Breast epithelium (tissue), 4 donors: ENCODE measurements at regions not wholly inside any gene's neighbourhood (a gene's known extent, or its start where the extent isn't known, plus 50 kb on each side); places are given as distances from the start of the nearest gene placed in this dataset.

Experiments
- DNase-seq, 2 donors: peaks; one replicate each; pipeline ENCODE4 v3.0.0-alpha.2; 2019; ENCODE audit warnings: low spot score in 2 of 2
- H3K27ac ChIP-seq, 2 donors: fragments of 200-600 bp; sonication (generic) in 1 of 2; one replicate each; pipeline ENCODE4 v1.5.1; 2016 to 2019; ENCODE audit warnings: mild to moderate bottlenecking in 1 of 2
- H3K27me3 ChIP-seq, 2 donors: fragments of 200-600 bp; sonication (generic) in 1 of 2; one replicate each; pipeline versions ENCODE4 v1.5.1 to v1.6.0; 2017 to 2019; ENCODE audit warnings: control low read depth in 1 of 2, mild to moderate bottlenecking in 1 of 2
- H3K36me3 ChIP-seq: fragments of 200-600 bp; one replicate; pipeline ENCODE4 v1.5.1; 2019
- H3K4me1 ChIP-seq, 2 donors: fragments of 200-600 bp; sonication (generic); one replicate each; pipeline ENCODE4 v1.5.1; 2016 to 2019; ENCODE audit warnings: control low read depth in 1 of 2
- H3K4me3 ChIP-seq, 3 donors: fragments of 200-600 bp; sonication (generic); 1 replicate in 2 of 3; 2 replicates in 1 of 3; pipeline ENCODE4 v1.5.1; 2016 to 2019; ENCODE audit warnings: mild to moderate bottlenecking in 3 of 3, moderate library complexity in 2 of 3
- H3K9me3 ChIP-seq, 2 donors: fragments of 200-600 bp; sonication (generic) in 1 of 2; one replicate each; pipeline ENCODE4 v1.5.1; 2016 to 2019; ENCODE audit warnings: control low read depth in 1 of 2
- POLR2A ChIP-seq: fragments of 450-650 bp; IDR thresholded peaks from one replicate; pipeline ENCODE4 v1.6.1; 2016; ENCODE audit warnings: antibody characterized with exemption, mild to moderate bottlenecking, moderate library complexity
- POLR2AphosphoS5 ChIP-seq, 3 donors: sonication (generic); formaldehyde crosslinking; IDR thresholded peaks; one replicate each; pipeline ENCODE4 v1.6.1; 2017; ENCODE audit warnings: antibody characterized with exemption in 3 of 3
- intact Hi-C: fragments of 100-400 bp; cut with DNase I; formaldehyde crosslinking; loops from one replicate; pipeline ENCODE4 v1.15.1; 2023; ENCODE audit warnings: low total_unique reads
- TF ChIP-seq, protein P1 (sequence below), 3 donors: fragments of 450-650 bp; IDR thresholded peaks; one replicate each; pipeline ENCODE4 v1.5.1; 2016 to 2017; ENCODE audit warnings: antibody characterized with exemption in 3 of 3, mild to moderate bottlenecking in 3 of 3, moderate library complexity in 3 of 3

DNA sequence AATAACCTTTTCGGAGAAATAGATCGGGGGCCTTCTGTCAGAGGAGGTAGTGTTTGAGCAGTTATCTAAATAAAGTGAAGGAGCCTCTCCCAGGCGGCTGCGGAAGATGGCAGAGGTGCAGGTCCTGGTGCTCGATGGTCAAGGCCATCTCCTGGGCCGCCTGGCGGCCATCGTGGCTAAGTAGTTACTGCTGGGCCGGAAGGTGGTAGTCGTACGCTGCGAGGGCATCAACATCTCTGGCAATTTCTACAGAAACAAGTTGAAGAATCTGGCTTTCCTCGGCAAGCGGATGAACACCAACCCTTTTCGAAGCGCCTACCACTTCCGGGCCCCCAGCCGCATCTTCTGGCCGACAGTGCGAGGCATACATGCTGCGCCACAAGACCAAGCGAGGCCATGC is 186.1 kb downstream of the KTN1 start:
- H3K4me1 ChIP-seq, result no peaks in the 10 kb centered on the region
- H3K27ac ChIP-seq, result no peak overlapping the region
- no peak overlapping the region for H3K4me3 ChIP-seq
- no peaks in the 10 kb centered on the region for H3K27me3 ChIP-seq
- H3K9me3 ChIP-seq, result no peaks in the 10 kb centered on the region
- H3K36me3 ChIP-seq, result no peaks in the 10 kb centered on the region
- no peak for DNase-seq
- no peak for TF ChIP-seq POLR2AphosphoS5 (IDR thresholded peaks at IDR 0.05)
- TF ChIP-seq, protein P1, sequence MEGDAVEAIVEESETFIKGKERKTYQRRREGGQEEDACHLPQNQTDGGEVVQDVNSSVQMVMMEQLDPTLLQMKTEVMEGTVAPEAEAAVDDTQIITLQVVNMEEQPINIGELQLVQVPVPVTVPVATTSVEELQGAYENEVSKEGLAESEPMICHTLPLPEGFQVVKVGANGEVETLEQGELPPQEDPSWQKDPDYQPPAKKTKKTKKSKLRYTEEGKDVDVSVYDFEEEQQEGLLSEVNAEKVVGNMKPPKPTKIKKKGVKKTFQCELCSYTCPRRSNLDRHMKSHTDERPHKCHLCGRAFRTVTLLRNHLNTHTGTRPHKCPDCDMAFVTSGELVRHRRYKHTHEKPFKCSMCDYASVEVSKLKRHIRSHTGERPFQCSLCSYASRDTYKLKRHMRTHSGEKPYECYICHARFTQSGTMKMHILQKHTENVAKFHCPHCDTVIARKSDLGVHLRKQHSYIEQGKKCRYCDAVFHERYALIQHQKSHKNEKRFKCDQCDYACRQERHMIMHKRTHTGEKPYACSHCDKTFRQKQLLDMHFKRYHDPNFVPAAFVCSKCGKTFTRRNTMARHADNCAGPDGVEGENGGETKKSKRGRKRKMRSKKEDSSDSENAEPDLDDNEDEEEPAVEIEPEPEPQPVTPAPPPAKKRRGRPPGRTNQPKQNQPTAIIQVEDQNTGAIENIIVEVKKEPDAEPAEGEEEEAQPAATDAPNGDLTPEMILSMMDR (IDR thresholded peaks at IDR 0.05), result no peak
- no peak for TF ChIP-seq POLR2A
- intact Hi-C loops, result no loop called here

- no peaks in the 10 kb centered on the region for H3K36me3 ChIP-seq
- TF ChIP-seq, protein P1 (IDR thresholded peaks at IDR 0.05), result no peak
- TF ChIP-seq POLR2AphosphoS5 (IDR thresholded peaks at IDR 0.05) (no peak), POLR2A (no peak)
Observed at GRCh38 chr14:55767286-55767685, 187.3 kb downstream of the KTN1 start.

GRCh38 chr14:55769877-55770276 is 189.9 kb downstream of the KTN1 start:
- Histone ChIP-seq H3K36me3 (no peaks in the 10 kb centered on the region), H3K9me3 (no peaks in the 10 kb centered on the region), H3K4me1 (no peaks in the 10 kb centered on the region), H3K27me3 (no peaks in the 10 kb centered on the region), H3K4me3 (no peak overlapping the region), H3K27ac (no peak overlapping the region)
- no peak for DNase-seq
- TF ChIP-seq POLR2AphosphoS5 (IDR thresholded peaks at IDR 0.05), result no peak
- TF ChIP-seq POLR2A, result no peak
- TF ChIP-seq, protein P1 (IDR thresholded peaks at IDR 0.05), result no peak
- intact Hi-C loops, result no loop called here

More at GRCh38 chr14:55767286-55767685, 187.3 kb downstream of the KTN1 start:
- Histone ChIP-seq H3K4me1 (no peaks in the 10 kb centered on the region), H3K9me3 (no peaks in the 10 kb centered on the region), H3K4me3 (no peak overlapping the region), H3K27me3 (no peaks in the 10 kb centered on the region), H3K27ac (no peak overlapping the region)
- no peak for DNase-seq
- intact Hi-C loops, result no loop called here

DNA sequence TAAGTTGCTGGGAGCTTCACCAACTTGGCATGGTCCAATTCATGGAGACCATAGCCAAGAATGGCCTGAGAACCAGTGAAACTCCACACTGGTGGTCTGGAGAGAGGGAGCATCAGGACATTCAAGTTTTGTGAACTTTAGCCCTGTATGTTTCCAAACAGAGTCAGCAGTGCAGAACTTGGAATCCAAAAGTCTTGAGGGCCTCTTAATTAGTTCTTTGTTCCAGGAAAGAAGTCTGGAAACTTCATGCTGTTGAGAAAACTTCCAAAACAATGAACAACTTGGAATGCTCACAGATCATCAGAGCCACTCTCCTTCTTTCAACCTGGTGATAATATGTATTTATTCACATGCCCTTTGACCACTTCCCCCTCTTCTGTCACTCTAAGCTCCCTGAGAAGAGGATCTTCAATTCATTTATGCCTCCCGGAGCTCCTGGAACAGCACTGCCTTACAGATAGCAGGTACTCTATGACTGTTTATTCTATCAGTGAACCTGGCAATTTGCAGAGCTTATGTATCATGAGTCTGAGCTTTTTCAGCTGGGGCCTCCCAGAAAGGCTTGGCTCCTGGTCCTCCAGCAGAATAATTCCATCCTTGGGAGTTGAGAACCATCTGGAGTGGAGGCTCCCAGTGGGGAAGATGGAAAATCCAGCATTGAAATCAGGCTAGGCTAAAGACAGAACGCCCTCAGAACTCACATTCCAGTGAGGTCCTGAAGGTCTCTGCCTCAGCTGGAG is 191.4 kb downstream of the KTN1 start:
- TF ChIP-seq POLR2AphosphoS5 (IDR thresholded peaks at IDR 0.05) (no peak), POLR2A (no peak)
- TF ChIP-seq, protein P1 (IDR thresholded peaks at IDR 0.05), result no peak
- H3K36me3 ChIP-seq, result no peaks in the 10 kb centered on the region
- no peak for DNase-seq
- H3K4me3 ChIP-seq, result no peak overlapping the region
- no peaks in the 10 kb centered on the region for H3K9me3 ChIP-seq
- H3K4me1 ChIP-seq, result no peaks in the 10 kb centered on the region
- no peaks in the 10 kb centered on the region for H3K27me3 ChIP-seq
- intact Hi-C loops, result no loop called here
- no peak overlapping the region for H3K27ac ChIP-seq

DNA sequence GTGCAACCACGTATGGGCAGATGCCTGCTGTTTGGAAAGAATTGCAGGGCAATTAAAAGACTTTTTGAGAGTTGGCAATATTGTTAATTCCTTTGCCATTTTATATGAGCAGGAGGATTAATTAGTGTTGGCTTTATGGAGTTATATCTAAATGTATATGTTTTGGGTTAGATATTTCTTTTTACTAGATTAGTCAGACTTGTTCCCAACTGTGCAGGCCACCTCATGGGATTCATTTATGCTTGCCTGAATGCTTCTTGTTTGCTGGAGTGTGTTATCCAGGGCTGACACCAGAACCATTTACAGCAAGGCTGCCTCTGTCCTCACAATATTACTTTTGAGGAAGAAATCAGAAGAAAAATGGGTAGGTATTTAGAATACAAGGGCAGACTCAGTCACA is 192.5 kb downstream of the KTN1 start:
- H3K27me3 ChIP-seq, result no peaks in the 10 kb centered on the region
- no peaks in the 10 kb centered on the region for H3K4me1 ChIP-seq
- no peaks in the 10 kb centered on the region for H3K9me3 ChIP-seq
- no peak overlapping the region for H3K4me3 ChIP-seq
- H3K27ac ChIP-seq, result no peak overlapping the region
- no peaks in the 10 kb centered on the region for H3K36me3 ChIP-seq
- no peak for DNase-seq
- TF ChIP-seq, protein P1 (IDR thresholded peaks at IDR 0.05), result no peak
- intact Hi-C loops, result no loop called here
